ENCODE measurements at regions not wholly inside any gene's neighbourhood (a gene's known extent, or its start where the extent isn't known, plus 50 kb on each side); places are given as distances from the start of the nearest gene placed in this dataset.
"Not testable (repeated sequence)": the region's sequence is repeated elsewhere in the genome, so short reads cannot be mapped to it uniquely, and the experiment has no call there.

- no peak for DNase-seq
These were observed 92.7 kb upstream of the C1orf174 start for GRCh38 chr1:3992746-3993145.

GRCh38 chr1:3993619-3994375 lies 93.7 kb upstream of the C1orf174 start:
- DNase-seq: no peak

GRCh38 chr1:3995141-3995780 lies 95.2 kb upstream of the C1orf174 start:
- DNase-seq: no peak

GRCh38 chr1:3996846-3997705 lies 97.0 kb upstream of the C1orf174 start:
- no peak for DNase-seq

GRCh38 chr1:3998086-3998485 lies 98.0 kb upstream of the C1orf174 start:
- DNase-seq: no peak

GRCh38 chr1:3999514-3999913 lies 99.4 kb upstream of the C1orf174 start:
- DNase-seq: not testable (repeated sequence)

GRCh38 chr1:3999941-4000735 lies 100.1 kb upstream of the C1orf174 start:
- no peak for DNase-seq

GRCh38 chr1:4000811-4001251 lies 100.8 kb upstream of the C1orf174 start:
- DNase-seq: no peak

- DNase-seq: no peak
These were observed 101.4 kb upstream of the C1orf174 start for GRCh38 chr1:4001461-4001860.

GRCh38 chr1:4002061-4002521 lies 102.0 kb upstream of the C1orf174 start:
- no peak for DNase-seq

- no peak for DNase-seq
These were observed 102.7 kb upstream of the C1orf174 start for GRCh38 chr1:4002741-4003140.

GRCh38 chr1:4003846-4004505 lies 103.9 kb upstream of the C1orf174 start:
- DNase-seq: no peak

GRCh38 chr1:4004635-4005430 lies 104.8 kb upstream of the C1orf174 start:
- DNase-seq: no peak

- no peak for DNase-seq
These were observed 105.4 kb upstream of the C1orf174 start for GRCh38 chr1:4005431-4005830.

- no peak for DNase-seq
These were observed 106.8 kb upstream of the C1orf174 start for GRCh38 chr1:4006676-4007374.

- no peak for DNase-seq
These were observed 110.2 kb upstream of the C1orf174 start for GRCh38 chr1:4010284-4010683.

GRCh38 chr1:4010814-4011605 lies 110.9 kb upstream of the C1orf174 start:
- DNase-seq: no peak

- no peak for DNase-seq
These were observed 116.5 kb upstream of the C1orf174 start for GRCh38 chr1:4016351-4017130.
